Osteoblast (primary cell): ENCODE measurements at regions not wholly inside any gene's neighbourhood (a gene's known extent, or its start where the extent isn't known, plus 50 kb on each side); places are given as distances from the start of the nearest gene placed in this dataset.

Experiments
- DNase-seq: peaks from one replicate; pipeline ENCODE4 v3.0.0; 2011; ENCODE audit warnings: low spot score, mixed read lengths; ENCODE audit not compliant: insufficient read length; ENCODE audit errors: missing footprints
- H2AFZ ChIP-seq: 2 replicates; pipeline ENCODE4 v1.6.0; 2011; ENCODE audit warnings: mild to moderate bottlenecking, low read length
- H3K27ac ChIP-seq: 2 replicates; pipeline ENCODE4 v1.5.1; 2011; ENCODE audit warnings: mild to moderate bottlenecking, low read depth, low read length, moderate library complexity
- H3K27me3 ChIP-seq: 2 replicates; pipeline ENCODE4 v1.6.0; 2012; ENCODE audit warnings: mild to moderate bottlenecking, control low read depth, inconsistent platforms, low read length, moderate library complexity; ENCODE audit not compliant: insufficient read depth
- H3K36me3 ChIP-seq: 2 replicates; pipeline ENCODE4 v1.5.1; 2011; ENCODE audit warnings: mild to moderate bottlenecking, low read length, control low read depth, moderate library complexity; ENCODE audit not compliant: insufficient read depth
- H3K4me1 ChIP-seq: 2 replicates; pipeline ENCODE4 v1.5.1; 2011; ENCODE audit warnings: mild to moderate bottlenecking, low read length, control low read depth, moderate library complexity; ENCODE audit not compliant: insufficient read depth
- H3K4me2 ChIP-seq: 2 replicates; pipeline ENCODE4 v1.6.0; 2011; ENCODE audit warnings: mild to moderate bottlenecking, low read length; ENCODE audit not compliant: insufficient read depth
- H3K4me3 ChIP-seq: fragments of 200-600 bp; sonication (generic); 3 replicates; pipeline ENCODE4 v1.5.1; 2012; ENCODE audit warnings: mild to moderate bottlenecking, low read length, inconsistent platforms; ENCODE audit not compliant: insufficient read depth
- H3K79me2 ChIP-seq: 2 replicates; pipeline ENCODE4 v1.6.0; 2012; ENCODE audit warnings: mild to moderate bottlenecking, low read length, control low read depth, inconsistent platforms; ENCODE audit not compliant: insufficient read depth
- H3K9me3 ChIP-seq: 2 replicates; pipeline ENCODE4 v1.5.1; 2011; ENCODE audit warnings: low read depth, low read length, control low read depth
- H4K20me1 ChIP-seq: 2 replicates; pipeline ENCODE4 v1.6.0; 2012; ENCODE audit warnings: mild to moderate bottlenecking, low read length, control low read depth; ENCODE audit not compliant: insufficient read depth
- TF ChIP-seq, protein P1 (sequence below): IDR thresholded peaks from 2 replicates; pipeline ENCODE4 v1.5.1; 2011; ENCODE audit warnings: mild to moderate bottlenecking, low read depth, low read length, moderate library complexity; ENCODE audit errors: extremely low read depth

- DNase-seq = no peak
- Histone ChIP-seq H4K20me1 (no peaks in the 10 kb centered on the region), H3K36me3 (no peaks in the 10 kb centered on the region), H3K9me3 (no peaks in the 10 kb centered on the region), H3K4me1 (peaks cover 20% of the 10 kb centered on the region), H3K4me2 (no peak overlapping the region), H3K27ac (no peak overlapping the region), H3K79me2 (no peaks in the 10 kb centered on the region), H3K4me3 (no peak overlapping the region), H3K27me3 (no peaks in the 10 kb centered on the region), H2AFZ (no peak overlapping the region)
- TF ChIP-seq, protein P1, sequence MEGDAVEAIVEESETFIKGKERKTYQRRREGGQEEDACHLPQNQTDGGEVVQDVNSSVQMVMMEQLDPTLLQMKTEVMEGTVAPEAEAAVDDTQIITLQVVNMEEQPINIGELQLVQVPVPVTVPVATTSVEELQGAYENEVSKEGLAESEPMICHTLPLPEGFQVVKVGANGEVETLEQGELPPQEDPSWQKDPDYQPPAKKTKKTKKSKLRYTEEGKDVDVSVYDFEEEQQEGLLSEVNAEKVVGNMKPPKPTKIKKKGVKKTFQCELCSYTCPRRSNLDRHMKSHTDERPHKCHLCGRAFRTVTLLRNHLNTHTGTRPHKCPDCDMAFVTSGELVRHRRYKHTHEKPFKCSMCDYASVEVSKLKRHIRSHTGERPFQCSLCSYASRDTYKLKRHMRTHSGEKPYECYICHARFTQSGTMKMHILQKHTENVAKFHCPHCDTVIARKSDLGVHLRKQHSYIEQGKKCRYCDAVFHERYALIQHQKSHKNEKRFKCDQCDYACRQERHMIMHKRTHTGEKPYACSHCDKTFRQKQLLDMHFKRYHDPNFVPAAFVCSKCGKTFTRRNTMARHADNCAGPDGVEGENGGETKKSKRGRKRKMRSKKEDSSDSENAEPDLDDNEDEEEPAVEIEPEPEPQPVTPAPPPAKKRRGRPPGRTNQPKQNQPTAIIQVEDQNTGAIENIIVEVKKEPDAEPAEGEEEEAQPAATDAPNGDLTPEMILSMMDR = no peak
Measured at GRCh38 chr1:172926070-172926469, 124.7 kb downstream of the TNFSF18 start.

GRCh38 chr1:172928412-172928811 lies 122.3 kb downstream of the TNFSF18 start:
- peaks cover 22% of the 10 kb centered on the region for H3K4me1 ChIP-seq

GRCh38 chr1:172929006-172929405 lies 121.7 kb downstream of the TNFSF18 start:
- Histone ChIP-seq H2AFZ (no peak overlapping the region), H3K4me2 (peak overlapping the region; percentile 58)

More at GRCh38 chr1:172928412-172928811, 122.3 kb downstream of the TNFSF18 start:
- TF ChIP-seq, protein P1 = no peak
- peak overlapping the region; percentile 58 for H3K4me2 ChIP-seq
- no peak for DNase-seq
- no peaks in the 10 kb centered on the region for H3K9me3 ChIP-seq
- H3K27ac ChIP-seq = peak overlapping the region; percentile 90
- no peak overlapping the region for H3K4me3 ChIP-seq
- H4K20me1 ChIP-seq = no peaks in the 10 kb centered on the region
- no peaks in the 10 kb centered on the region for H3K36me3 ChIP-seq
- H3K79me2 ChIP-seq = no peaks in the 10 kb centered on the region
- H3K27me3 ChIP-seq = no peaks in the 10 kb centered on the region
- H2AFZ ChIP-seq = no peak overlapping the region

DNA sequence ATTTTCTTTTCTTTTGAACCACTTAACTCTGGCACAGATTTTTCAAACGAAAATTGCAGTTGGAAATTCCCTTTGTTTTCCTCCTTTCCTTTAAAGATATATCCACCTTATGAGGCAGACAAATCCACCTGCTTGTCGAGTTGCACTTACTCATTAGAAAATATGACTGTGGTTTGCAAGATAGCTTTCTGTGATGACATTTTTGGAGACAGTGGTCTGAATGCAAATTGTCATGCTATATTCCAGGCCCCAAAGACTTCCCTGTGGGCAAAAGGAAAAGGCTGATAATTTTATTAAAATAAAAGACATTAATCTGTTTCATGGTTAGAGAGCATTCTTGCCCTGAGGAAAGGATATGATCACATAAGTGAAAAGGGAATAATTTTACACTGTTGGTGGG lies 120.6 kb downstream of the TNFSF18 start:
- Histone ChIP-seq H3K9me3 (no peaks in the 10 kb centered on the region), H3K4me2 (no peak overlapping the region), H3K36me3 (no peaks in the 10 kb centered on the region), H4K20me1 (no peaks in the 10 kb centered on the region), H3K4me1 (peaks cover 35% of the 10 kb centered on the region), H2AFZ (no peak overlapping the region), H3K27me3 (no peaks in the 10 kb centered on the region), H3K79me2 (no peaks in the 10 kb centered on the region), H3K4me3 (no peak overlapping the region), H3K27ac (no peak overlapping the region)
- TF ChIP-seq, protein P1 = no peak
- no peak for DNase-seq

More at GRCh38 chr1:172929006-172929405, 121.7 kb downstream of the TNFSF18 start:
- TF ChIP-seq, protein P1 = no peak
- peak; percentile 14 for DNase-seq
- Histone ChIP-seq H3K79me2 (no peaks in the 10 kb centered on the region), H3K36me3 (no peaks in the 10 kb centered on the region), H3K4me1 (peaks cover 27% of the 10 kb centered on the region), H3K27ac (peak overlapping the region; percentile 90), H4K20me1 (no peaks in the 10 kb centered on the region), H3K27me3 (no peaks in the 10 kb centered on the region), H3K4me3 (no peak overlapping the region), H3K9me3 (no peaks in the 10 kb centered on the region)
